Small intestine (tissue), 7 donors: ENCODE measurements at regions not wholly inside any gene's neighbourhood (a gene's known extent, or its start where the extent isn't known, plus 50 kb on each side); places are given as distances from the start of the nearest gene placed in this dataset.
A peak's percentile ranks its signal among the peaks of the same experiment; 100 is the strongest.

ENCODE experiments used
- DNase-seq, 2 donors: peaks; one replicate each; pipeline versions ENCODE4 v3.0.0 to v3.0.0-alpha.2; 2013
- FAIRE-seq: peaks from 2 replicates; lab custom pipeline; 2012; peaks lifted over from hg19 to GRCh38; lab: Jason Lieb, UNC
- H3K27ac ChIP-seq, 3 donors: one replicate each; pipeline ENCODE4 v1.5.1; 2013; ENCODE audit warnings: low read length in 2 of 3, mild to moderate bottlenecking in 2 of 3, control low read depth in 1 of 3, inconsistent platforms in 1 of 3, low read depth in 1 of 3, moderate library complexity in 1 of 3
- H3K27me3 ChIP-seq, 3 donors: one replicate each; pipeline ENCODE4 v1.6.1; 2013; ENCODE audit warnings: low read length in 3 of 3, inconsistent platforms in 1 of 3; ENCODE audit not compliant: control insufficient read depth in 3 of 3, insufficient read depth in 3 of 3
- H3K36me3 ChIP-seq, 3 donors: one replicate each; pipeline ENCODE4 v1.6.1; 2013; ENCODE audit warnings: low read length in 3 of 3, inconsistent platforms in 1 of 3, low read depth in 1 of 3, mild to moderate bottlenecking in 1 of 3, moderate library complexity in 1 of 3; ENCODE audit not compliant: control insufficient read depth in 3 of 3, insufficient read depth in 2 of 3
- H3K4me1 ChIP-seq, 3 donors: one replicate each; pipeline ENCODE4 v1.6.1; 2013; ENCODE audit warnings: low read length in 2 of 3, inconsistent platforms in 1 of 3, low read depth in 1 of 3, mild to moderate bottlenecking in 1 of 3, moderate library complexity in 1 of 3; ENCODE audit not compliant: control insufficient read depth in 3 of 3, insufficient read depth in 2 of 3
- H3K4me3 ChIP-seq, 3 donors: one replicate each; pipeline ENCODE4 v1.5.1; 2013; ENCODE audit warnings: low read length in 3 of 3, control low read depth in 1 of 3, inconsistent platforms in 1 of 3, low read depth in 1 of 3, mild to moderate bottlenecking in 1 of 3, moderate library complexity in 1 of 3
- H3K9me3 ChIP-seq, 2 donors: one replicate each; pipeline ENCODE4 v1.6.1; 2013; ENCODE audit warnings: low read depth in 1 of 2, low read length in 1 of 2; ENCODE audit not compliant: control insufficient read depth in 2 of 2, insufficient read depth in 1 of 2
- WGBS, 3 donors: extraction: QIAGEN DNeasy Blood & Tissue Kit; methylation state at CpG; one replicate each; pipeline ENCODE4 v1.1.7; 2013; 5-methylcytosine and 5-hydroxymethylcytosine counted together
- donor health status: healthy with polysubstance abuse.
- donor health status: control.
- donor health status: control.
- donor health status: Bipolar disorder and iron deficiency.
- donor health status: healthy.

DNA sequence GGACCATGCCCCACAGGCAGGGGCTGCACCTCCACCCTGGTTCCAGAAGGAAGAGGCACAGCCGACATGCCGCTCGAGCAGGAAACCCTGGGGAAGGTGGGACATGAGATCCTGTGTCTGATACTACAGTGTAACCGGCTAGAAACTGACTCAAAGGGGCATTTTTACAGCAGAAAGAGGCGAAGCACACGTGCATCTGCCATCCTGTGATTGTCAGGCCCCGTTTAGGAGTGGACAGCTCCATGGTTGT is 62.7 kb downstream of the SIK1 start:
- DNase-seq, result no peak
- Histone ChIP-seq H3K4me3 (no peak overlapping the region), H3K36me3 (no peaks in the 10 kb centered on the region), H3K4me1 (peaks cover 0 to 25% (median 0%) of the 10 kb centered on the region in 3 donors), H3K27me3 (peaks cover 0 to 3% (median 0%) of the 10 kb centered on the region in 3 donors), H3K9me3 (no peaks in the 10 kb centered on the region), H3K27ac (no peak overlapping the region)
- WGBS, 3 donors, result 91 to 95% (median 92%) methylated on average over 7 of the region's 7 CpGs
- FAIRE-seq, result no peak

- DNase-seq, result no peak
- WGBS, 3 donors, result 87 to 94% (median 92%) methylated on average over 23 to 24 of the region's 24 CpGs
- FAIRE-seq, result no peak
Measured at GRCh38 chr21:43363506-43364260, 63.2 kb downstream of the SIK1 start.

GRCh38 chr21:43362915-43363314 is 64.0 kb downstream of the SIK1 start:
- no peaks in the 10 kb centered on the region for H3K9me3 ChIP-seq
- DNase-seq, result no peak
- FAIRE-seq, result no peak
- H3K27ac ChIP-seq, result peak overlapping the region in 1 of 3 donors; percentile 93
- H3K27me3 ChIP-seq, result peaks cover 0 to 3% (median 0%) of the 10 kb centered on the region in 3 donors
- H3K4me1 ChIP-seq, result peaks cover 0 to 25% (median 0%) of the 10 kb centered on the region in 3 donors
- WGBS, 3 donors, result 84 to 88% (median 87%) methylated on average over 13 of the region's 13 CpGs
- no peaks in the 10 kb centered on the region for H3K36me3 ChIP-seq
- no peak overlapping the region for H3K4me3 ChIP-seq

More at GRCh38 chr21:43363506-43364260, 63.2 kb downstream of the SIK1 start:
- Histone ChIP-seq H3K4me1 (peaks cover 0 to 25% (median 0%) of the 10 kb centered on the region in 3 donors), H3K36me3 (no peaks in the 10 kb centered on the region), H3K27me3 (peaks cover 0 to 3% (median 0%) of the 10 kb centered on the region in 3 donors), H3K4me3 (no peak overlapping the region), H3K9me3 (no peaks in the 10 kb centered on the region), H3K27ac (no peak overlapping the region)

- H3K27me3 ChIP-seq, result peaks cover 0 to 3% (median 0%) of the 10 kb centered on the region in 3 donors
- no peaks in the 10 kb centered on the region for H3K9me3 ChIP-seq
- H3K4me1 ChIP-seq, result peaks cover 0 to 25% (median 0%) of the 10 kb centered on the region in 3 donors
- peak overlapping the region; percentile 49 to 93 (median 71) for H3K27ac ChIP-seq
- WGBS, 3 donors, result 38 to 76% (median 63%) methylated on average over 35 of the region's 35 CpGs
- no peak overlapping the region for H3K4me3 ChIP-seq
- DNase-seq (peak in 1 of 2 donors; percentile 59), FAIRE-seq (no peak)
- no peaks in the 10 kb centered on the region for H3K36me3 ChIP-seq
Measured at GRCh38 chr21:43362321-43362791, 64.6 kb downstream of the SIK1 start.

- 57 to 78% (median 60%) methylated on average over 35 of the region's 35 CpGs for WGBS, 3 donors
- peaks cover 0 to 3% (median 0%) of the 10 kb centered on the region in 3 donors for H3K27me3 ChIP-seq
- FAIRE-seq, result no peak
- no peak overlapping the region for H3K4me3 ChIP-seq
- no peaks in the 10 kb centered on the region for H3K9me3 ChIP-seq
- H3K27ac ChIP-seq, result peak overlapping the region; percentile 49 to 93 (median 71)
- DNase-seq, result peak in 1 of 2 donors; percentile 43
- H3K4me1 ChIP-seq, result peaks cover 0 to 25% (median 0%) of the 10 kb centered on the region in 3 donors
- H3K36me3 ChIP-seq, result no peaks in the 10 kb centered on the region
Measured at GRCh38 chr21:43361493-43362296, 65.2 kb downstream of the SIK1 start.

DNA sequence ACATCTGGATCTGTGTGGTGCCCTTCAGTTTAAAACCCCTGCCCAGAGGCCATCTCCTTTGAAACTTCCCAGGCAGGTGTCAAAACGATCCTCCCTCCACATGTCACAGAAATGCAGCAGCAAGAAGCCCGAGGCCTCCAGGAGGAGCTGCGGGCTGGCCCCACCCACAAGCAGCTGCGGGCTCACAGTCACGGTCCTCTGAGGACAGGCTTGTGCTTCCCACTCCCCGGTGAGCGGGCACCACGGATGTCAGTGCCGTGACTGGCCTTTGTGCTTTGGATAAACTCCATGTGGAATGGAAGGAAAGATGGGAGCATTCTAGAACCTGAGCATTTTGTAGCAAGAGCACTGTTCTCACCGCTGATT is 65.8 kb downstream of the SIK1 start:
- no peaks in the 10 kb centered on the region for H3K36me3 ChIP-seq
- FAIRE-seq (no peak), DNase-seq (no peak)
- 15 to 32% (median 29%) methylated on average over 10 of the region's 10 CpGs for WGBS, 3 donors
- peaks cover 0 to 3% (median 0%) of the 10 kb centered on the region in 3 donors for H3K27me3 ChIP-seq
- H3K4me3 ChIP-seq, result no peak overlapping the region
- H3K4me1 ChIP-seq, result peaks cover 0 to 25% (median 0%) of the 10 kb centered on the region in 3 donors
- H3K27ac ChIP-seq, result peak overlapping the region in 2 of 3 donors; percentile 49 to 93
- no peaks in the 10 kb centered on the region for H3K9me3 ChIP-seq

GRCh38 chr21:43360441-43361126 is 66.3 kb downstream of the SIK1 start:
- Histone ChIP-seq H3K27ac (peak overlapping the region in 1 of 3 donors; percentile 93), H3K4me3 (no peak overlapping the region), H3K36me3 (no peaks in the 10 kb centered on the region), H3K27me3 (peaks cover 0 to 3% (median 0%) of the 10 kb centered on the region in 3 donors), H3K4me1 (peaks cover 0 to 20% (median 0%) of the 10 kb centered on the region in 3 donors), H3K9me3 (no peaks in the 10 kb centered on the region)
- no peak for DNase-seq
- FAIRE-seq, result no peak
- 92 to 96% (median 93%) methylated on average over 30 to 32 of the region's 32 CpGs for WGBS, 3 donors
